ENCODE measurements at regions not wholly inside any gene's neighbourhood (a gene's known extent, or its start where the extent isn't known, plus 50 kb on each side); places are given as distances from the start of the nearest gene placed in this dataset.
"Not testable (repeated sequence)": the region's sequence is repeated elsewhere in the genome, so short reads cannot be mapped to it uniquely, and the experiment has no call there.

- H3K27ac Mint-ChIP-seq; H3K4me3 Mint-ChIP-seq; H3K4me1 Mint-ChIP-seq; DNase-seq; H3K36me3 Mint-ChIP-seq; H3K27me3 Mint-ChIP-seq (ENCODE audit: low read depth in 3 of 3): not testable (repeated sequence)
- peaks cover 0 to 14% (median 5%) of the 10 kb centered on the region in 6 donors for H3K9me3 Mint-ChIP-seq
Measured at GRCh38 chr3:82584861-82585260, 823.4 kb upstream of the GBE1 start.

- not testable (repeated sequence) for H3K27me3 Mint-ChIP-seq (ENCODE audit: low read depth in 3 of 3); H3K4me1 Mint-ChIP-seq; H3K4me3 Mint-ChIP-seq; H3K36me3 Mint-ChIP-seq; H3K27ac Mint-ChIP-seq; DNase-seq
- peaks cover 0 to 16% (median 7%) of the 10 kb centered on the region in 6 donors for H3K9me3 Mint-ChIP-seq
Measured at GRCh38 chr3:82584415-82584814, 823.0 kb upstream of the GBE1 start.

GRCh38 chr3:82581350-82581749, 819.9 kb upstream of the GBE1 start:
- H3K27ac Mint-ChIP-seq: no peak overlapping the region

DNA sequence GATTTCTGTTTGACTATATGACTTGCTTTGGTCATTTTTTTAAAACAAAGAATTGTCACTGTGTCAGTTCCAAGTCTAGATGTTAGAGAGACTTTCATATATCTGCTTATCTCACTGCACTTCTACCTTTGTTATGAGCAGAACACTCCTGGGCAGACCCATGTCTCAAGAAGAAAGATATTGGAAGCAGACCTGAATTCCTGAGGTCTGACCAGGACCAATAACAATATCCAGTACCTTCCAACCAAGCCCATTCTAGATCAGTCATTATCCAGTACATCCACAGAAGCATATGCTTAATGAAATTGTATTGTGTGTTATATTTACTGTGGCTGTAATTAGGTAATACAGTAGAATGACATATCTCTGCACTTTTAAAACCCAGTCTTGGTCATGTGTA, 811.3 kb upstream of the GBE1 start:
- H3K4me3 Mint-ChIP-seq: no peak overlapping the region
- no peaks in the 10 kb centered on the region for H3K4me1 Mint-ChIP-seq
- no peaks in the 10 kb centered on the region for H3K27me3 Mint-ChIP-seq (ENCODE audit: low read depth in 3 of 3)
- H3K36me3 Mint-ChIP-seq: no peaks in the 10 kb centered on the region
- DNase-seq: no peak
- no peak overlapping the region for H3K27ac Mint-ChIP-seq
- H3K9me3 Mint-ChIP-seq: peaks cover 6 to 26% (median 12%) of the 10 kb centered on the region in 6 donors

More at GRCh38 chr3:82581350-82581749, 819.9 kb upstream of the GBE1 start:
- H3K36me3 Mint-ChIP-seq: peaks cover 0 to 3% (median 0%) of the 10 kb centered on the region in 3 donors
- H3K4me1 Mint-ChIP-seq: no peaks in the 10 kb centered on the region
- H3K4me3 Mint-ChIP-seq: no peak overlapping the region
- no peaks in the 10 kb centered on the region for H3K27me3 Mint-ChIP-seq (ENCODE audit: low read depth in 3 of 3)
- no peak for DNase-seq
- H3K9me3 Mint-ChIP-seq: peaks cover 2 to 24% (median 10%) of the 10 kb centered on the region in 6 donors

DNA sequence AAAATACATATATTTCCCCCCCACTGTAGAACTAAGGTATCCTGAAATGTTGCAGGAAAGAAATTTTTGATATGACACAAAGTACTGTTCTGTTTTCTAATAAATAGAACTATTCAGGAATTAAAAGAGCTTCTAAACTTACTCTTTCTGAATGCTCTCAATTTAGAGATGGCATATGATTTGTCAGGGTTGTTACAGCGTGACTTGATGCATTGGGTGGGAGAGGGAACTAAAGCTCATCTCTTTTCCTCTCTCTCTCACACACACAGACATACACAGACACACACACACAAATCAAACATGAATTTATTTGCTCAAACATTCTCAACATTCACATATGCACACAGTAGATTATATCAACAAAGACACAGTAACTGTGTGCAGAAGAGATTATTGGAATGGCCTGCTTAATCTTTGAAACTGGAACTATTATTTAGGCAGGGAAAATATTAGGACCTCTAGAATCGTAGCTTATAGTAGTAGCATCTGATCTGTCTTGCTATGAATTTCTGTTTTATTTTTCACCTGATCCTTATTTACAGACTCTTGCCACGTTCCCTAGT, 807.4 kb upstream of the GBE1 start:
- Mint-ChIP-seq H3K36me3 (no peaks in the 10 kb centered on the region), H3K27me3 (ENCODE audit: low read depth in 3 of 3) (no peaks in the 10 kb centered on the region), H3K27ac (no peak overlapping the region), H3K4me1 (no peaks in the 10 kb centered on the region), H3K4me3 (no peak overlapping the region), H3K9me3 (peaks cover 4 to 30% (median 13%) of the 10 kb centered on the region in 6 donors)
- no peak for DNase-seq

DNA sequence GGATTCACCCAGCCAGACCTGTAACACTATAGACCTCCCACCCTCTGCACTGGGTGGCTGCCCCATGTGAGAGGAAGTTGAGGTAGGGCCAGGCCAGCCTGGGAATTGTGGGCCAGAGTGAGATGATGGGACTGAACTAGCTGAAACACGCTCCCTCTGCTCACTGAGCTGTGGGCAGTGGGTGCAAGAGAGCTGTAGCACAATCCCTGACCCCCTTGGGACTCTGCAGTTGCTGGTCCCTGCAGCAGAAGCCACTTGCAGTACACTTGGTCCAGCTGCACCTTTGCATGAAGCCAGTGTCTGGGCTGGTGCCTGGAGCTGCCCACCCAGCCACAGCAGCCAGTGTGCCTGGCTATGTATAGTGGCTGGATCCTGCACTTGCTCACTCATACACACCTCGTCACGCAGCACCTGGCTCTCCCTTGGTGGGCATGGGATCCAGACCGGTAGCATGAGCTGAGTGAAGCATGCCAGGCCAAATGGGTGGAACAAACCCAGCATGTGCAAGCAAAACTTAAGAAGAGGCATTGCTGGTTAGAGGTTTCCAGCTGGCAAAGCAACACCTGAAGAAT, 805.7 kb upstream of the GBE1 start:
- Mint-ChIP-seq H3K36me3 (no peaks in the 10 kb centered on the region), H3K9me3 (peaks cover 2 to 42% (median 14%) of the 10 kb centered on the region in 6 donors), H3K27me3 (ENCODE audit: low read depth in 3 of 3) (no peaks in the 10 kb centered on the region), H3K27ac (no peak overlapping the region), H3K4me1 (no peaks in the 10 kb centered on the region), H3K4me3 (no peak overlapping the region)
- no peak for DNase-seq

DNA sequence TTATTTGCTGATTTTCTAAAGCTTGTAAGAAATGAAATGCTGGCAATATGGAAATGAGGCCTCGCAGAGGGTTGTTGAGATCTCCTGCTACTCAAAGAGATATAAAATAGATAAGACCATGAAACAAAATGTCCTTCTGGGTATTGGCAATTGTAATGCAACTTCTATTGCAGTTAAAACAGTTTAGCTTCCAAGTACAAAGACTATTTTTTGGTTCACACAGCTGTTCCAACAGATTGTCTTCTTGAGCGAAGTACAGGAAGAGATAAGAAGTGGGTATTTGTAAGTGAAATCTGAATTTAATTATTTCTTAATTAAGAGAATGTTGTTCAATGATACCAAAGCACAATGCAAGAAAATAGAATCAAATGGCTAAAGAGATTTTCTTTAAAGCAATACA, 801.5 kb upstream of the GBE1 start:
- Mint-ChIP-seq H3K9me3 (peaks cover 7 to 38% (median 14%) of the 10 kb centered on the region in 6 donors), H3K36me3 (no peaks in the 10 kb centered on the region), H3K4me3 (no peak overlapping the region), H3K27ac (no peak overlapping the region), H3K27me3 (ENCODE audit: low read depth in 3 of 3) (no peaks in the 10 kb centered on the region), H3K4me1 (no peaks in the 10 kb centered on the region)
- no peak for DNase-seq

GRCh38 chr3:82561784-82562183, 800.3 kb upstream of the GBE1 start:
- no peaks in the 10 kb centered on the region for H3K27me3 Mint-ChIP-seq (ENCODE audit: low read depth in 3 of 3)
- no peak overlapping the region for H3K4me3 Mint-ChIP-seq
- no peaks in the 10 kb centered on the region for H3K4me1 Mint-ChIP-seq
- H3K36me3 Mint-ChIP-seq: no peaks in the 10 kb centered on the region
- H3K27ac Mint-ChIP-seq: no peak overlapping the region
- H3K9me3 Mint-ChIP-seq: peaks cover 7 to 39% (median 14%) of the 10 kb centered on the region in 6 donors
- no peak for DNase-seq

- no peak for DNase-seq
- no peaks in the 10 kb centered on the region for H3K36me3 Mint-ChIP-seq
- H3K4me1 Mint-ChIP-seq: no peaks in the 10 kb centered on the region
- H3K4me3 Mint-ChIP-seq: no peak overlapping the region
- no peaks in the 10 kb centered on the region for H3K27me3 Mint-ChIP-seq (ENCODE audit: low read depth in 3 of 3)
- peaks cover 8 to 43% (median 15%) of the 10 kb centered on the region in 6 donors for H3K9me3 Mint-ChIP-seq
- no peak overlapping the region for H3K27ac Mint-ChIP-seq
Measured at GRCh38 chr3:82558081-82558480, 796.6 kb upstream of the GBE1 start.

- peaks cover 12 to 51% (median 21%) of the 10 kb centered on the region in 6 donors for H3K9me3 Mint-ChIP-seq
- no peak for DNase-seq
- no peaks in the 10 kb centered on the region for H3K27me3 Mint-ChIP-seq (ENCODE audit: low read depth in 3 of 3)
- no peak overlapping the region for H3K4me3 Mint-ChIP-seq
- no peaks in the 10 kb centered on the region for H3K36me3 Mint-ChIP-seq
- H3K4me1 Mint-ChIP-seq: no peaks in the 10 kb centered on the region
- no peak overlapping the region for H3K27ac Mint-ChIP-seq
Measured at GRCh38 chr3:82556113-82556512, 794.7 kb upstream of the GBE1 start.

- H3K4me1 Mint-ChIP-seq; H3K27ac Mint-ChIP-seq; H3K36me3 Mint-ChIP-seq; H3K4me3 Mint-ChIP-seq; H3K27me3 Mint-ChIP-seq (ENCODE audit: low read depth in 3 of 3); DNase-seq: not testable (repeated sequence)
- H3K9me3 Mint-ChIP-seq: peaks cover 12 to 47% (median 21%) of the 10 kb centered on the region in 6 donors
Measured at GRCh38 chr3:82542556-82542955, 781.1 kb upstream of the GBE1 start.

GRCh38 chr3:82521657-82522056, 760.2 kb upstream of the GBE1 start:
- Mint-ChIP-seq H3K4me3 (no peak overlapping the region), H3K4me1 (no peaks in the 10 kb centered on the region), H3K27me3 (ENCODE audit: low read depth in 3 of 3) (peaks cover 0 to 2% (median 0%) of the 10 kb centered on the region in 3 donors), H3K9me3 (peaks cover 9 to 52% (median 19%) of the 10 kb centered on the region in 6 donors), H3K27ac (no peak overlapping the region), H3K36me3 (no peaks in the 10 kb centered on the region)
- no peak for DNase-seq

GRCh38 chr3:82520846-82521245, 759.4 kb upstream of the GBE1 start:
- no peaks in the 10 kb centered on the region for H3K36me3 Mint-ChIP-seq

DNA sequence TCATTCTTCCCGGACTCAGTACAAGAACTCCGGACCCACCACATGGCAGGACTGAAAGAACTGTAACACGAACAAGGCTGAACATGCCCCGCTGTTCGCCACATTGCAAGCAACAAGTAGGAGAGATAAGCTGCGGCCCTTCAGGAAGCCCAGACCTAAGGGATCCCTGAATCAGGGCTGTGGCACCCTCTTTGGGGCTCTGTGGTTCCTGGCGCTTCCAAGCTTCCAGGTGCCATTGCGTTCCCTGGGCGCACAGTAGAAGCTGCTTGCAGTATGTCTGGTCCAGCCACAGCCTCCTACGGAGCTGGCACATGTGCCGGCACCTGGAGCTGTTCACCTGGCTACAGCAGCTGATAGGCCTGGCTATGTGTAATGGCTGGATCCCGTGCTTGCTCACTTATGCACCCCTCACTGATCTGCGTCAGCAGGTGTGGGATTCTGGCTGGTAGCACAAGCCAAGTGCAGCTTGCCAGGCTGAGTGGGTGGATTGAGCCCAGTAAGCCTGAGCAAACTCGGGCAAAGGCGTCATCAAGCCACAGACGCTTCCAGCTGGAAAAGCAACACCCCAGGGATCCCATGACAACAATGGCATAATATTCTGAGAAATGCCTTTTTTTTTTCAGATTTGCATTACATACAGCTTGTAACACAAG, 748.6 kb upstream of the GBE1 start:
- Mint-ChIP-seq H3K27me3 (ENCODE audit: low read depth in 3 of 3) (no peaks in the 10 kb centered on the region), H3K4me1 (no peaks in the 10 kb centered on the region), H3K36me3 (no peaks in the 10 kb centered on the region), H3K4me3 (no peak overlapping the region), H3K27ac (no peak overlapping the region), H3K9me3 (peaks cover 4 to 34% (median 23%) of the 10 kb centered on the region in 6 donors)
- DNase-seq: no peak

More at GRCh38 chr3:82520846-82521245, 759.4 kb upstream of the GBE1 start:
- no peaks in the 10 kb centered on the region for H3K4me1 Mint-ChIP-seq
- H3K27ac Mint-ChIP-seq: no peak overlapping the region
- H3K27me3 Mint-ChIP-seq (ENCODE audit: low read depth in 3 of 3): peaks cover 0 to 2% (median 0%) of the 10 kb centered on the region in 3 donors
- H3K4me3 Mint-ChIP-seq: no peak overlapping the region
- no peak for DNase-seq
- H3K9me3 Mint-ChIP-seq: peaks cover 8 to 56% (median 21%) of the 10 kb centered on the region in 6 donors
